Right atrium auricular region (tissue), 2 donors: ENCODE measurements at regions not wholly inside any gene's neighbourhood (a gene's known extent, or its start where the extent isn't known, plus 50 kb on each side); places are given as distances from the start of the nearest gene placed in this dataset.

Experiments used
- DNase-seq: peaks from one replicate; pipeline ENCODE4 v3.0.0-alpha.2; 2019; ENCODE audit warnings: low spot score
- H3K27ac ChIP-seq, 2 donors: fragments of 200-600 bp; sonication (generic); 1 replicate in 1 of 2; 2 replicates in 1 of 2; pipeline ENCODE4 v1.5.1; 2016 to 2019
- H3K27me3 ChIP-seq, 2 donors: fragments of 200-600 bp; sonication (generic); one replicate each; pipeline versions ENCODE4 v1.5.1 to v1.6.0; 2017 to 2019
- H3K36me3 ChIP-seq: fragments of 200-600 bp; sonication (generic); one replicate; pipeline ENCODE4 v1.5.1; 2016
- H3K4me1 ChIP-seq, 2 donors: fragments of 200-600 bp; sonication (generic); one replicate each; pipeline versions ENCODE4 v1.5.1 to v1.6.0; 2017 to 2019
- H3K4me3 ChIP-seq, 2 donors: fragments of 200-600 bp; sonication (generic); 1 replicate in 1 of 2; 2 replicates in 1 of 2; pipeline ENCODE4 v1.5.1; 2017 to 2019; ENCODE audit warnings: mild to moderate bottlenecking in 1 of 2, moderate library complexity in 1 of 2
- H3K9me3 ChIP-seq, 2 donors: fragments of 200-600 bp; sonication (generic); one replicate each; pipeline ENCODE4 v1.5.1; 2019
- CTCF ChIP-seq, 2 donors: fragments of 200-600 bp; sonication (generic); IDR thresholded peaks; one replicate each; pipeline ENCODE4 v1.5.1; 2019; ENCODE audit warnings: antibody characterized with exemption in 2 of 2

DNA sequence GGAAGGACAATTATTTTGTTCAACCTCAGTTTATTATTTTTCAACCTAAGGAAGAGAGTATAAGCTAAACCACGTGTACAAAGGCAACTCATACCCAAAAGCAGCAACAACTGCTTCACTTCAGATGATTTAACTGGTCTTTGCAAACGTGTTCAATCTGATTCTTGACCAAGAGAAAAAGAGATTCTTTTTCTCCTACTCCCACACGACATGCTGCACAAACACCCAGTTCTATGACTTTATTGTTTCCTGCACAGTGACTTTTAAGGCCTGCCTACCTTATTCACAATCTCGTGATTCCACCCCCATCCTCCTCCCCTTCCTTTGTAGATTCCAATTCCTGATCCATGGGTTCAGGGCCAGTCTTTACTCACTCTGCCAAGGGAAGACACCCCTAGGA lies 1394.8 kb upstream of the ZEB2 start:
- H3K4me3 ChIP-seq: no peak overlapping the region
- H3K27ac ChIP-seq: no peak overlapping the region
- DNase-seq: no peak
- H3K36me3 ChIP-seq: no peaks in the 10 kb centered on the region
- H3K9me3 ChIP-seq: no peaks in the 10 kb centered on the region
- no peaks in the 10 kb centered on the region for H3K27me3 ChIP-seq
- H3K4me1 ChIP-seq: peaks cover 0 to 4% of the 10 kb centered on the region in 2 donors
- TF ChIP-seq CTCF (IDR thresholded peaks at IDR 0.05): no peak

- Histone ChIP-seq H3K27ac (no peak overlapping the region), H3K4me1 (no peaks in the 10 kb centered on the region), H3K4me3 (no peak overlapping the region), H3K27me3 (no peaks in the 10 kb centered on the region), H3K9me3 (no peaks in the 10 kb centered on the region), H3K36me3 (no peaks in the 10 kb centered on the region)
- no peak for DNase-seq
- TF ChIP-seq CTCF (IDR thresholded peaks at IDR 0.05): no peak
Observed at GRCh38 chr2:145910416-145910815, 1390.5 kb upstream of the ZEB2 start.

GRCh38 chr2:145909766-145910165 lies 1389.8 kb upstream of the ZEB2 start:
- no peak for TF ChIP-seq CTCF (IDR thresholded peaks at IDR 0.05)

DNA sequence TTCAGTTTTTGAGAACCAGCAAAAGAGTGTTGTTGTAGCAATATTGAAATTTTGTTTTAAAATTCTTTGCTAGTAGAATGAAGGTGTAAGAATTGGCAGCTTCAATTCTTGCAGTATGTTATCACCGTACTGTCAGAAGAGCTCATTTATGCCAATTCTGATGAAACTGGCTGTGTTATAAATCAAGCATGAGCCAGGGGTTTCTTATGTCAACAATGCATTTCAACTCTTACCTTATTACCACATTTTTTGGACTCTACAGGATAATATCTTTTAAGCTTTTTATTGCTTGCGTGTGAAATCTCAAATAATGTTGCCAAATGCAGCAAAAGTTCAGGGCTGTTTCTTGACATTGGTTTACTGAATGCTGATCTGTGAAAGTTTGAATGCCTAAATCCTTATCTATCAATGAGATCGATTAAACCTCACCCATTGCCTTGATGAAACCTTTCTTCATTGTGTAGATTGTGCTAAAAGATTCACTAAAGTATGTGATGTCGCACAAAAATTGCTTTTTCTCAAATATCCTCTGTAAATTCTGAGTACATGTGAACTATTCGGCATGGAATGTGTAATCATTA lies 1389.3 kb upstream of the ZEB2 start:
- H3K9me3 ChIP-seq: no peaks in the 10 kb centered on the region
- H3K4me3 ChIP-seq: no peak overlapping the region
- H3K27me3 ChIP-seq: no peaks in the 10 kb centered on the region
- H3K4me1 ChIP-seq: no peaks in the 10 kb centered on the region
- DNase-seq: no peak
- no peak for TF ChIP-seq CTCF (IDR thresholded peaks at IDR 0.05)
- no peak overlapping the region for H3K27ac ChIP-seq
- H3K36me3 ChIP-seq: no peaks in the 10 kb centered on the region

More at GRCh38 chr2:145909766-145910165, 1389.8 kb upstream of the ZEB2 start:
- no peaks in the 10 kb centered on the region for H3K27me3 ChIP-seq
- H3K9me3 ChIP-seq: no peaks in the 10 kb centered on the region
- H3K27ac ChIP-seq: no peak overlapping the region
- H3K4me1 ChIP-seq: no peaks in the 10 kb centered on the region
- no peak overlapping the region for H3K4me3 ChIP-seq
- H3K36me3 ChIP-seq: no peaks in the 10 kb centered on the region
- DNase-seq: no peak

DNA sequence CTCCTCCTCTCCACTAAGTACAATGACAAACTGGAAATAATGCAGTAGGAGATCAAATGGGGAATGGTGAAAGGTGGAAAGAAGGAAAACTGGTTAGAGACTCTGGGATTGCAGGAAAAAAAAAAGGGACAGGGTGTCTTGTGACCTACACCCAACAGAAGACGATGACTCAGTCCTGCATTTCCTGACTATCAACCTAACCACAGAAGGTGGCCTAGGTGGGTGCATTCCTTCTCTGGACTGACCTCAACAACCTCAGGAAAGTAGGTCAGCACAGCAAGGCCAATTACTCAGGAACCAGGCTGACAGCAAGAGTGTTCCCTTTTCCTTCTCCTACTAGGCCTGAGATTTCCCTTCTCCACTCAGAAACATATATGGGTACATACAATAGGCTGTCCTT lies 1386.4 kb upstream of the ZEB2 start:
- Histone ChIP-seq H3K4me1 (no peaks in the 10 kb centered on the region), H3K27me3 (no peaks in the 10 kb centered on the region), H3K9me3 (no peaks in the 10 kb centered on the region), H3K27ac (no peak overlapping the region), H3K4me3 (no peak overlapping the region), H3K36me3 (no peaks in the 10 kb centered on the region)
- no peak for TF ChIP-seq CTCF (IDR thresholded peaks at IDR 0.05)
- no peak for DNase-seq

DNA sequence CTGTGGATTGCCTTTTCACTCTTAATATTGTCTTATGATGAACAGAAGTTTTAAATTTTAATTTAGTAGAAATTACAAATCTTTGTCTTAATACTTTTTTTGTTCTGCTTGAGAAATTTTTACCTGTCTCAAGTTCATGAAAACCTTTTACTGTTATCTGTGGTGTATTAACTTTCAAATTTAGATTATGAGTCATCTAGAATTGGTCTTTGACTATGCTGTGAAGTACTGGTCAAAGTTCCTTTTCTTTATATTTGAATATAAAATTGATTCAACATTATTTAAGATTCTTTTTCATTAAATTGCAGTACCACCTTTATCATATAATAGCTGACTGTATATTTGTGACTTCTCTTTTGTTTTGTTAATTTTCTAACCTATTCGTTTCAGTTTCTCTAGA lies 1385.5 kb upstream of the ZEB2 start:
- no peaks in the 10 kb centered on the region for H3K27me3 ChIP-seq
- no peaks in the 10 kb centered on the region for H3K9me3 ChIP-seq
- TF ChIP-seq CTCF (IDR thresholded peaks at IDR 0.05): no peak
- H3K36me3 ChIP-seq: no peaks in the 10 kb centered on the region
- H3K27ac ChIP-seq: no peak overlapping the region
- no peak overlapping the region for H3K4me3 ChIP-seq
- H3K4me1 ChIP-seq: no peaks in the 10 kb centered on the region
- no peak for DNase-seq
